SK-N-SH treated with all-trans-retinoic acid at 6 μM for 48 hours (cell line): ENCODE measurements at regions not wholly inside any gene's neighbourhood (a gene's known extent, or its start where the extent isn't known, plus 50 kb on each side); places are given as distances from the start of the nearest gene placed in this dataset.

Source experiments
- ATAC-seq: fragments of 200-7000 bp; cut with Tn5 transposase; 3 replicates; pipeline ENCODE4 v1.9.1; 2020; ENCODE audit warnings: mild to moderate bottlenecking, moderate library complexity
- ARNTL ChIP-seq: fragments of 450-650 bp; formaldehyde crosslinking; IDR thresholded peaks from 2 replicates; pipeline ENCODE4 v1.5.0; 2020; ENCODE audit warnings: low read depth, mild to moderate bottlenecking, moderate library complexity, borderline replicate concordance
- BACH2 ChIP-seq: fragments of 250-450 bp; sonication (Bioruptor Pico); IDR thresholded peaks from 2 replicates; pipeline ENCODE4 v1.9.0; 2021; ENCODE audit warnings: mild to moderate bottlenecking, borderline replicate concordance
- CSDC2 ChIP-seq: fragments of 250-450 bp; sonication (Bioruptor Pico); IDR thresholded peaks from 2 replicates; pipeline ENCODE4 v1.5.0; 2020; ENCODE audit warnings: mild to moderate bottlenecking, moderate library complexity
- CSRNP3 ChIP-seq: fragments of 250-450 bp; sonication (Bioruptor Pico); IDR thresholded peaks from 2 replicates; pipeline ENCODE4 v1.5.1; 2021; ENCODE audit warnings: mild to moderate bottlenecking, moderate library complexity
- ESRRG ChIP-seq: fragments of 250-450 bp; sonication (Bioruptor Pico); IDR thresholded peaks from 2 replicates; pipeline ENCODE4 v1.6.1; 2021; ENCODE audit warnings: mild to moderate bottlenecking
- GLIS3 ChIP-seq: fragments of 250-450 bp; sonication (Bioruptor Pico); IDR thresholded peaks from 2 replicates; pipeline ENCODE4 v1.5.0; 2020; ENCODE audit warnings: mild to moderate bottlenecking, moderate library complexity
- ISL1 ChIP-seq: fragments of 250-450 bp; sonication (Bioruptor Pico); IDR thresholded peaks from 2 replicates; pipeline ENCODE4 v2.1.2; 2022; ENCODE audit warnings: mild to moderate bottlenecking, moderate library complexity
- OSR1 ChIP-seq: fragments of 250-450 bp; sonication (Bioruptor Pico); IDR thresholded peaks from 2 replicates; pipeline ENCODE4 v1.8.0; 2022; ENCODE audit warnings: moderate library complexity, mild to moderate bottlenecking, inconsistent platforms
- PATZ1 ChIP-seq: fragments of 250-450 bp; sonication (Bioruptor Pico); IDR thresholded peaks from 2 replicates; pipeline ENCODE4 v1.8.0; 2020; ENCODE audit warnings: mild to moderate bottlenecking, moderate library complexity, borderline replicate concordance
- POU6F1 ChIP-seq: fragments of 250-450 bp; sonication (Bioruptor Pico); IDR thresholded peaks from 2 replicates; pipeline ENCODE4 v1.8.0; 2021; ENCODE audit warnings: low read depth, mild to moderate bottlenecking, moderate library complexity, borderline replicate concordance
- PPARA ChIP-seq: fragments of 250-450 bp; sonication (Bioruptor Pico); IDR thresholded peaks from 2 replicates; pipeline ENCODE4 v1.5.0; 2020; ENCODE audit warnings: mild to moderate bottlenecking, borderline replicate concordance
- RARB ChIP-seq: fragments of 250-450 bp; sonication (Bioruptor Pico); IDR thresholded peaks from 2 replicates; pipeline ENCODE4 v1.8.0; 2021; ENCODE audit warnings: mild to moderate bottlenecking, moderate library complexity
- SNAI2 ChIP-seq: fragments of 250-450 bp; sonication (Bioruptor Pico); IDR thresholded peaks from 2 replicates; pipeline ENCODE4 v1.5.0; 2020; ENCODE audit warnings: mild to moderate bottlenecking, moderate library complexity
- TOX ChIP-seq: fragments of 250-450 bp; sonication (Bioruptor Pico); IDR thresholded peaks from 2 replicates; pipeline ENCODE4 v1.8.0; 2021; ENCODE audit warnings: mild to moderate bottlenecking, moderate library complexity, borderline replicate concordance
- ZC3H10 ChIP-seq: fragments of 250-450 bp; sonication (Bioruptor Pico); IDR thresholded peaks from 2 replicates; pipeline ENCODE4 v1.5.1; 2021; ENCODE audit warnings: mild to moderate bottlenecking, moderate library complexity
- ZFP3 ChIP-seq: fragments of 250-450 bp; sonication (Bioruptor Pico); IDR thresholded peaks from 2 replicates; pipeline ENCODE4 v1.5.0; 2020; ENCODE audit warnings: mild to moderate bottlenecking, moderate library complexity
- ZFP30 ChIP-seq: fragments of 450-650 bp; formaldehyde crosslinking; IDR thresholded peaks from 2 replicates; pipeline ENCODE4 v1.5.0; 2022; ENCODE audit warnings: mild to moderate bottlenecking, moderate library complexity
- ZNF565 ChIP-seq: fragments of 450-650 bp; formaldehyde crosslinking; conservative IDR thresholded peaks from 2 replicates; pipeline ENCODE4 v1.5.0; 2020; ENCODE audit warnings: low read depth, mild to moderate bottlenecking, moderate library complexity
- ZNF70 ChIP-seq: fragments of 450-650 bp; formaldehyde crosslinking; IDR thresholded peaks from 2 replicates; pipeline ENCODE4 v1.5.0; 2020; ENCODE audit warnings: mild to moderate bottlenecking, moderate library complexity
- ZNF8 ChIP-seq: fragments of 450-650 bp; formaldehyde crosslinking; IDR thresholded peaks from 2 replicates; pipeline ENCODE4 v1.5.0; 2020; ENCODE audit warnings: mild to moderate bottlenecking, moderate library complexity
- TF ChIP-seq, protein P1 (sequence below): fragments of 250-450 bp; sonication (Bioruptor Pico); IDR thresholded peaks from 2 replicates; pipeline ENCODE4 v1.5.1; 2020; ENCODE audit warnings: low read depth, mild to moderate bottlenecking, moderate library complexity
- TF ChIP-seq, protein P2 (sequence below): fragments of 250-450 bp; sonication (Bioruptor Pico); IDR thresholded peaks from 2 replicates; pipeline ENCODE4 v1.5.0; 2020; ENCODE audit warnings: mild to moderate bottlenecking, moderate library complexity

GRCh38 chr1:9456833-9457232 lies 82.4 kb upstream of the SLC25A33 start:
- no peak for ATAC-seq
- no peak for TF ChIP-seq RARB
- TF ChIP-seq PATZ1 = no peak
- TF ChIP-seq BACH2 (CRISPR knock-in tag) = no peak
- no peak for TF ChIP-seq GLIS3 (CRISPR knock-in tag)
- no peak for TF ChIP-seq ZFP3
- no peak for TF ChIP-seq ESRRG (CRISPR knock-in tag)
- no peak for TF ChIP-seq POU6F1 (CRISPR knock-in tag)
- TF ChIP-seq, protein P1, sequence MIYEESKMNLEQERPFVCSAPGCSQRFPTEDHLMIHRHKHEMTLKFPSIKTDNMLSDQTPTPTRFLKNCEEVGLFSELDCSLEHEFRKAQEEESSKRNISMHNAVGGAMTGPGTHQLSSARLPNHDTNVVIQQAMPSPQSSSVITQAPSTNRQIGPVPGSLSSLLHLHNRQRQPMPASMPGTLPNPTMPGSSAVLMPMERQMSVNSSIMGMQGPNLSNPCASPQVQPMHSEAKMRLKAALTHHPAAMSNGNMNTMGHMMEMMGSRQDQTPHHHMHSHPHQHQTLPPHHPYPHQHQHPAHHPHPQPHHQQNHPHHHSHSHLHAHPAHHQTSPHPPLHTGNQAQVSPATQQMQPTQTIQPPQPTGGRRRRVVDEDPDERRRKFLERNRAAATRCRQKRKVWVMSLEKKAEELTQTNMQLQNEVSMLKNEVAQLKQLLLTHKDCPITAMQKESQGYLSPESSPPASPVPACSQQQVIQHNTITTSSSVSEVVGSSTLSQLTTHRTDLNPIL (CRISPR knock-in tag) = no peak
- TF ChIP-seq ZNF565 (CRISPR knock-in tag) = no peak
- TF ChIP-seq, protein P2, sequence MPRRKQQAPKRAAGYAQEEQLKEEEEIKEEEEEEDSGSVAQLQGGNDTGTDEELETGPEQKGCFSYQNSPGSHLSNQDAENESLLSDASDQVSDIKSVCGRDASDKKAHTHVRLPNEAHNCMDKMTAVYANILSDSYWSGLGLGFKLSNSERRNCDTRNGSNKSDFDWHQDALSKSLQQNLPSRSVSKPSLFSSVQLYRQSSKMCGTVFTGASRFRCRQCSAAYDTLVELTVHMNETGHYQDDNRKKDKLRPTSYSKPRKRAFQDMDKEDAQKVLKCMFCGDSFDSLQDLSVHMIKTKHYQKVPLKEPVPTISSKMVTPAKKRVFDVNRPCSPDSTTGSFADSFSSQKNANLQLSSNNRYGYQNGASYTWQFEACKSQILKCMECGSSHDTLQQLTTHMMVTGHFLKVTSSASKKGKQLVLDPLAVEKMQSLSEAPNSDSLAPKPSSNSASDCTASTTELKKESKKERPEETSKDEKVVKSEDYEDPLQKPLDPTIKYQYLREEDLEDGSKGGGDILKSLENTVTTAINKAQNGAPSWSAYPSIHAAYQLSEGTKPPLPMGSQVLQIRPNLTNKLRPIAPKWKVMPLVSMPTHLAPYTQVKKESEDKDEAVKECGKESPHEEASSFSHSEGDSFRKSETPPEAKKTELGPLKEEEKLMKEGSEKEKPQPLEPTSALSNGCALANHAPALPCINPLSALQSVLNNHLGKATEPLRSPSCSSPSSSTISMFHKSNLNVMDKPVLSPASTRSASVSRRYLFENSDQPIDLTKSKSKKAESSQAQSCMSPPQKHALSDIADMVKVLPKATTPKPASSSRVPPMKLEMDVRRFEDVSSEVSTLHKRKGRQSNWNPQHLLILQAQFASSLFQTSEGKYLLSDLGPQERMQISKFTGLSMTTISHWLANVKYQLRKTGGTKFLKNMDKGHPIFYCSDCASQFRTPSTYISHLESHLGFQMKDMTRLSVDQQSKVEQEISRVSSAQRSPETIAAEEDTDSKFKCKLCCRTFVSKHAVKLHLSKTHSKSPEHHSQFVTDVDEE (CRISPR knock-in tag) = no peak
- TF ChIP-seq OSR1 (CRISPR knock-in tag) = no peak
- TF ChIP-seq ARNTL (CRISPR knock-in tag) = no peak
- no peak for TF ChIP-seq CSRNP3 (CRISPR knock-in tag)
- TF ChIP-seq SNAI2 = no peak
- TF ChIP-seq ZNF8 (CRISPR knock-in tag) = no peak
- no peak for TF ChIP-seq CSDC2 (CRISPR knock-in tag)
- no peak for TF ChIP-seq PPARA (CRISPR knock-in tag)
- TF ChIP-seq TOX (CRISPR knock-in tag) = no peak
- TF ChIP-seq ZNF70 = no peak

- no peak for TF ChIP-seq CSDC2 (CRISPR knock-in tag)
- TF ChIP-seq ARNTL (CRISPR knock-in tag) = no peak
- ATAC-seq = no peak
Observed at GRCh38 chr1:9459816-9460407, 79.4 kb upstream of the SLC25A33 start.

DNA sequence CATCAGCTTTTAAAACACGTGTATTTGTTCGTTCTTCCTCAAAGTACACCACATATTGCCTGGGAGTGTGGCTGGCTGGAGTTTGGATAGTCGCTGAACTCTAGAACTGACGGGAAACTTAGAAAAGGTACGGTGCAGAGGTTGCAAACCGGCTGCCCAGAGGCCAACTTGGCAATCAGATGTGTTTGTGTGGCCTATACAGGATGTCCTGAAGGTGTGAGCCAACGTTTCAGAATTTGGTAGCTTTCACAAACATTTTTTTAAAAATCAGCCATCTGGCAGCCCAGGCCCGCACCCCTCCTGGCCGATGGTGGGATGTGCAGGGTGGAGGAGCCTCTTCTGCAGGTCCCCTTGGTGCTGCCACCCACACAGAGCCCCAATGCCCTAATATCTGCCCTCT lies 73.6 kb upstream of the SLC25A33 start:
- no peak for ATAC-seq
- TF ChIP-seq SNAI2 (no peak), GLIS3 (CRISPR knock-in tag) (no peak), POU6F1 (CRISPR knock-in tag) (no peak), BACH2 (CRISPR knock-in tag) (no peak), ISL1 (CRISPR knock-in tag) (no peak), RARB (no peak), ZNF565 (CRISPR knock-in tag) (no peak), PATZ1 (no peak), ZC3H10 (no peak), ZFP30 (CRISPR knock-in tag) (no peak), ESRRG (CRISPR knock-in tag) (no peak), ZNF70 (no peak)
